Right lung (tissue), 2 donors: ENCODE measurements at regions not wholly inside any gene's neighbourhood (a gene's known extent, or its start where the extent isn't known, plus 50 kb on each side); places are given as distances from the start of the nearest gene placed in this dataset.
"Not testable (repeated sequence)": the region's sequence is repeated elsewhere in the genome, so short reads cannot be mapped to it uniquely, and the experiment has no call there.

Source experiments
- DNase-seq, 2 donors: peaks; one replicate each; pipeline ENCODE4 v3.0.0-alpha.2; 2013

DNA sequence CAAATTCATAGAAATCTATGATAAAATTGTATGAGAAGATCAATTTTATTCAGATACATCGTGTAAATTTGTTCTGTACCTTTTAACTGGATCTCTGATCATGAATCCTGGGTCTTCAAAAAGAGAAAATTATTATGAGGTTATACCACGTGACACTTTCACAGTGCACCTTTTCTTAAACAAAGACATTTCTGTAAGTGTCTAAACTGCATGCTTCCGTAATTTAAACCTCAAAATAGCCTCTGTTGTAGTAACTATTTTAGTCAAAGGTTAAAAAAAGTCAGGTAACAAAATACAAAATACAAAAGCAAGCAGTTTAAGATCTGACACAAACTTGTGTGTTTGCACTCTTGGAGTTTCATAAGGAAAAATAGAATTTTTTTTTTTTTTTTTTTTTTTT is 171.3 kb downstream of the SPIN4 start:
- not testable (repeated sequence) for DNase-seq

DNA sequence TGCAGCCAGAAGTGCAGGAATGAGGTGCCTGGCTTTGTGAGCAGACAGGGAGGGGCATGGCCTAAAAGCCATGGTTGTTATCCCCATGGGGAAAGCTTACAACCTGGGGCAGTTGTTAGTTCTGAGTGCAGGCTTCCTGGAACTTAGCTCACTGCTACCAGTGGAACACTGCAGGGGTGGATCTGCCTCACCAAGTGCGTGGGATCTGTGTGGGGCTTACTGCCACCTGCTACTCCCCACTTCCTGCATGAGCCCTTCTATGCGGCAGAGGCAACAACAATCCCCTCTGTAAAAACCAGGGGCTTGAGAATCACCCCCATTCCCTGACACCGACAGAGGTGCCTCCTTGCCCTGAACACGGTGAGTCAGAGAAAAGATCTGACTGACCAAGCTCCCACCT is 174.6 kb downstream of the SPIN4 start:
- DNase-seq: not testable (repeated sequence)

DNA sequence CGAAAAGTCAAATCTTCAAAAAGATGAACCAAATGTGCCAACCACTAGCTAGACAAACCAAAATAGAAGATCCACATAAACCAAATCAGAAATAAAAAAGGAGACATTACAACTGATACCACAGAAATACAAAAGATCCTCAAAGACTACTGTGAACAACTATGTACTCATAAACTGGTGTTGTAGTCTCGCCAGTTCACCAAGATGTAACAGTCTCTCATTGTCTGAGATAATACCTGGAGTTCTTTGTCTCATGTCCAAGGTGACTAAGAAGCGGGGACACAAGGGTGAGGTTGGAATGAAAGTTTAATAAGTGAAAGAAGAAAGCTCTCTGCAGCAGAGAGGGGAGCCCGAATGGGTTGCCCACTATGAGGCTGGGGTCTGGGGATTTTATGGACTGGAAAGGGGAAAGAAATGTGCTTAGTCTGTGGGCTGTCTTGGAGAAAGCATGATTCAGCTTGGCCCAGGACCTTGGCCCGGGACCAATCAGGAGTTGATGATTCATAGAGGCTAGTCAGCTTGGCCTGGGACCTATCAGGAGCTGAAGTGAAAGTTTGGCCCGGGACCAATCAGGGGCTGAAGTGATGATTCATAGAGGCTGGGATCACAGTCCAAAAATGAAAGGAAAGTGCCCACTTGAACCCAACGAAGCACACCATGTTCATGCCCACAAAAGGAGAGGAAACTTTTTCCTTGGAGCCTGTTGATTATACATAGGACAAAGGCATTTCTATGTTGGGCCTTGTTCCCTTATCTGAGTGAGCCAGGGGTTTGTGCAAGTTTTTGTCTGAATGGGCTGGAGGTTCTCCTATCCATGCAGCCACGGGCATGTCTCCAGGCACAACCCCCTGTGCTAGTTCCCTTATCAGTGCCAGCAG is 177.1 kb downstream of the SPIN4 start:
- not testable (repeated sequence) for DNase-seq

DNA sequence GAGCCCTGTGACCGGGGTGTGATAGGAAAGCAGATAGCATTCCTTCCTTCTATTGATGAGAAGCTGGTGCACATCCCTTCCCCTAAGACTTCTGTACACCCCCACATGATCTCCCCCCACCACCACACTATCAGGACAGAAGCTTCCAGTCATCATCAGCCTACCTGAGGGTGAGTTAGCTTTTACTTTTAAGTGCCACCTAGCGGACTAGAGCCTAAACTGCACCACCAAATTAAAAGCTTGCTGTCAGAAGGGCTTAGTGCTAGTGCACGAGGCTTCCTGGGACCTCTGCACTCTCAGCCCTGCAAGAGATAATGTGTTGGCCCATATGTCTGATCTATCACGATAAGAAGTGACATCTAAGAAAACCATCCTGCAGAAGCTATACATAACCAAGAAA is 181.7 kb downstream of the SPIN4 start:
- DNase-seq: not testable (repeated sequence)

DNA sequence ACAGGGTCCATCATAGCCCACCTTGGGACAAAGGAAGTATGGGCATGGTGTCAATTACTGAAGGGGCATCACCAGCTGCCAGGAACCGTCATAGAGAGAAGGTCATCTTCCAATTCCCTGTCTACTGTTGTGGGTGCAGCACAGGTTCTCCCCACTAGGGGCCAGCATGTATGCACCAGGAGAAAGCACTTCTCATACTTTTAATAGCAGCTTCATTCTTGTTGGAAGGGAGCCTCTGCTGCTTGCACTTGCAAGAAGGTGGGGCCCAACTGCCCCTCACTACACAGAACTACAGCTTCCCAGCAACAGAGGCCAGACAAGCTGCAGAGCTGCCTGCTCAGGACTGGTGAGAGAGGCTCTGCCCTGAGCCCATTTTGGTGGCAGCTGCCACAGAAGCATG is 182.2 kb downstream of the SPIN4 start:
- not testable (repeated sequence) for DNase-seq

DNA sequence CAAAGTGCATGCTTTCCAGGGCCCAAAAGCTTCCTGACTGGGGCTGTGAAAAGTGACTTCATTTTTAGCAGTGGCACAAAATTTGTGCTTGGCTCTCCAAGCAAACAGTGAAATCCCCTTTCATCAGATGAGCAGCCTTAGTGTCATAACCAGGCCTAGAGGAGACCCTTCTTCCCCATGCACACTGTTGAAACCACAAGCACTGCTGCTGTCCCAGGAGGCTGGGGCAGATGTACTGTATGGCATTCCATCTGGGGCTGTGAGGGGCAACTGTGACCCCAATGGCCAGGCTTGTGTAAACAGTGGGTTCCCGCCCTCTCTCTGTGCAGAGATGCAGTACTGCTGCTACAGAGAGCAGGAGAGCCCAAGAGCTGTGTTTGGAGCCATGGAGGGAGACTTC is 184.1 kb downstream of the SPIN4 start:
- not testable (repeated sequence) for DNase-seq

DNA sequence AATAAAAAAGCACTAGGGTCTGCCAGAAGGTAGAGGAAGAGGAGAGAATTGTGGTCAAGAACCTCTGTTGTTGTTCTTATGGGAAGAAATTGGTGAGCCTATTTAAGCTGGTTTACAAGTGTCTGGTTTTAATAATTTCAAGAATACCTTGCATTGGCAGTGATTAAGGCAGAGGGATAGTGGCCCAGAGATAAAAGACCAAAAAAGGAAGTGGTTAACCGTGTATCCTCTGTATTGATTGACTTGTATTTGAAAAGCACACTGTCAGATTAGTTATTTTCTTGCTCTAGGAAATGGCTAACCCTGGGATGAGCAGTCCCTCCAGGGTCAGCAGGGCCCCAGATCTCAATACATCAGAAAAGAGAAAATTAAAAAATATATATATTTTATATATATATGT is 190.1 kb downstream of the SPIN4 start:
- DNase-seq: not testable (repeated sequence)

DNA sequence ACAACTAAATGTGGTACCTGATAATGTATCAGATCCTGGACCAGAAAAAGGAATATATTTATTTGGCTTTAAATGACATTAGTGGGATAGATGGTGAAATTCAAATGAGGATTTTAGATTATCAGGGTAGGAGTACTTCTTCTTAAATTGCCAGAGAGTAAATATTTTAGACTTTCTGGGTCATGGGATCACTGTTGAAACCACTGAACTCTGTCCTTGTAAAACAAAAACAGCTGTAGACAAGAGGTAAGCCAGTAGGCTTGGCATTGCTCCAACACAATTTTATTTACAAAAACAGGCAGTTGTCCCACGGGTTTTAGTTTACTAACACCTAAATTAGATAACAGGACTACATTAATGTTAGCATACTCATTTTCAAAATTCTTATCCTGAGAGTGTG is 190.8 kb downstream of the SPIN4 start:
- DNase-seq: not testable (repeated sequence)

DNA sequence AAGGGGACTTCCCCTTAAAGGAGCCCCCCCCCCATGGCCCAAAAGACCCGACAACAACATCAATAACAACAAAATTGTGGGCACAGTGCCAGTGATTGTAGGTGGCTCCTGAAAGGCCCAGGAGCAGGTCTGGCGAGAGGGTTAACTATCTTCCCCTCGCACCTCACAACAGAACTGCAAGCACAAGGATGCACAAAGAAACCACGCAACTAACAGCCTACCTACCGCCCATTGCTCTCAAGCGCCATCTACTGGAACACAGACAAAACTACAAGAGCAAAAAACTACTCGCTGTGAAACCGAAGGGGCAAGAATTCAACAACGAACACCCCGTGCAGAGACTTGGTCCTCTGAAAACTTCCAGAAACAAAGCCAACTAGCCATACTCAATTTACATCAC is 205.6 kb downstream of the SPIN4 start:
- not testable (repeated sequence) for DNase-seq

DNA sequence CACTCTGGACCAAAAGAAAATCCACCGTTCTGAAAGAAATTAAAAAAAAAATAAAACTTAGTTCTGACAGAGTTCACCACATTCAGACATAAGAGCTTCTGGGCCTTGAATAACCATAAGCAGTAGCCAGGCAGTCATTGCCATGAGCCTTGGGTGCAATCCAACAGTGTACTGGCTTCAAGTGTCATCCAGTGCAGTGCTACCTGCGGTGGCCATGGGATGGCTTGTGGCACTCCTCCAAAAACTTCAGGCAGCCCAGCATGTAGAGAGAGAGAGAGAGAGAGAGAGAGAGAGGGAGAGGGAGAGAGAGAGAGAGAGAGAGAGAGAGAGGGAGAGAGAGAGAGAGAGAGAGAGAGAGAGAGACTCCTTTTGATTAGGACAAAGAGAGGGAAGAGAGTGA is 208.5 kb downstream of the SPIN4 start:
- DNase-seq: not testable (repeated sequence)

DNA sequence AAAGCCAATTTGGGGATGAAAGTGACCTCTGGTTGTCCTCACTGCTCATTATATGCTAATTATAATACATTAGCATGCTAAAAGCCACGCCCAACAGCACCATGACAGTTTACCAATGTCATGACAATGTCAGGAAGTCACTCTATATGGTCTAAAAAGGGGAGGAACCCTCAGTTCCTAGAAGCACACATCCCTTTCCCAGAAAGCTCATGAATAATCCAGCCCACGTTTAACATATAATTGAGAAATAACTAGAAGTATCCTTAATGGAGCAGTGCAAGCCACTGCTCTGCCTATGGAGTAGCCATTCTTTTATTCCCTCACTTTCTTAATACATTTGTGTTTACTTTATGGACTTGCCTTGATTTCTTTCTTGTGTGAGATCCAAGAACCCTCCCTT is 215.3 kb downstream of the SPIN4 start:
- DNase-seq: not testable (repeated sequence)

DNA sequence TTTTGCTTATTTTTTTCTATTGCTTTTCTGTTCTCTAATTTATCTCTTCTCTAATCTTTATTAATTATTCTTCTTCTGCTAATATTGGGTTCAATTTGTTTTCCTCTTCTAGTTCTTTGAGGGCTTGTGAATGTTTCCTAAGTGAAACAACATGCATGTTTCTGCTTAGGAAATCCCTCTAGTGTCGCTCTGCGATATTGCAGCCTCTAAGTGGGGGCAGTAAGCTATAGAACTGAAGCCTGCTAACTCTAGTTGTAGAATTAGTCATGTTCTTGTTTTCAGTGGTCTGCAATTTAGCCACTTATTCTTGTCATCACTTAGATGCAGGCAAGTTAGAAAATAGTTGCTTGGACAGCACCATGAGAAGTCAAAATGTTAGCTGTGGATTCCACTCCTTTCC is 222.6 kb downstream of the SPIN4 start:
- DNase-seq: no peak

DNA sequence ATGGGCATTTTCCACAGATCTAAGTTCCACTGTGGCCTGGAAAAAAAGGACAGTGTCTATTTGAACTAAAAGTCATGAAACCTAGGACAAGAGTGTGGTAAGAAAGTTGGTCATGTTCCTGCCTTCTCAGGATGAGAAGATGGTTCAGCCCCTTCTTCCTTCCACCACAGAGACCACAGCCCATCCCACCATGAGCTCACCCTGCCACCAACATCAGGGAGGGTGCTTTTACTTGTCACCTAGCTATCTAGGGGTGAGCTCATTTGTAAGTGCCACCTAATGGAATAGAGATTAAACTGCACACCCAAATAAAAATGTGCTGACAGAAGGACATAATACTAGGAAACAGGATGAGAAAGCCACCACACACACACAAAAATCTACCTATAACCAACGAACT is 235.9 kb downstream of the SPIN4 start:
- DNase-seq: no peak

DNA sequence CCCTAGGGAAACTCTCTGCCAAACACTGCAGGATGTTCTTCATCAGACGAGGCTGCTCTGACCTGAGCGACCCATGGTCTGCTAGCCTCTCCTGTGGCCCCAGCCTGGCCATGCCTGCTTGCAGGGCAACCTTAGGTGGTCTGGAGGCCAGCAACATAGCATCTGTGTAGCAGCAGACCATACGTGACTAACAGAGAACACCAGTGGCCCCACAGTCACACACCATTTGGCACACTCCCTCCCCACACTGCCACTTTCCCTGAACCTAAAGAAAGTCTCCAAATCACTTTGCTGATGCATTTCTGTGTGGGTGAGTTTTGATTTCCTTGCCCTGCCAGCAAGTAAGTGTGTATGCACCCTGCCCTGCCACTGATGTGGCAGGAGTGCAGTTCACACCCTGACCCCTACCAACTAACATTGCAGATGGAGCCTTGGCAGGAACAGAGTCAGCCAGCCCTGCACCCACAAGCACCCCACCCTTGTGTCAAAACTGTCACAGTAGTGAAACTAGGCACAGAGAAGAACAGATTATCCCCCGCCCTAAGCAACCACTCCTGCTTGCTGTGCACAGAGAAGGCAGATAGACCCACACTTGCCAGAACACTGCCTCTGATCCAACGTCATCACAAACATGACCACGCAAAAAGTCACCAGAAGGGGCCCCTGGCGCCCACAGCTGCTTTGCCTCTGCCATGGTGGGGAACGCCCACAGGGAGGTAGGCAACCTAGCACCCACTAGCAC is 249.1 kb downstream of the SPIN4 start:
- no peak for DNase-seq

DNA sequence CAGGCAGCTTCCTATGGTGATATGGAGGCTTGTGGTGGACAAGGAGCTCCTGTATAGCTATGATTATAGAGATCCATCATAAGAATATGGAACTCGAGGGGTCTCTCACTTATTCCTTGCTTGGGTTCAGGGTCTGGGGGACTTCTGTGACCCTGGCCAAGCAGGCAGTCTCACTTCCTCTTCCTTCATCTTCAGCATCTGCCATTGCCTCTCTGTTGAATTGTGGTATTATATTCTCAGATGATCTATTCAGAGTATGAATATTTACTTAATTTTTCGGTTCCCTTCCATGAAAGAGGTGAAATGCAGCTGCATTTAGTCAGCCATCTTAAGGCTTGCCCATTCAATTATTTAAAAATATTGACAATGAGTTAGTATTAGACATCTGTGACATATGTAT is 292.9 kb downstream of the SPIN4 start:
- DNase-seq: no peak

DNA sequence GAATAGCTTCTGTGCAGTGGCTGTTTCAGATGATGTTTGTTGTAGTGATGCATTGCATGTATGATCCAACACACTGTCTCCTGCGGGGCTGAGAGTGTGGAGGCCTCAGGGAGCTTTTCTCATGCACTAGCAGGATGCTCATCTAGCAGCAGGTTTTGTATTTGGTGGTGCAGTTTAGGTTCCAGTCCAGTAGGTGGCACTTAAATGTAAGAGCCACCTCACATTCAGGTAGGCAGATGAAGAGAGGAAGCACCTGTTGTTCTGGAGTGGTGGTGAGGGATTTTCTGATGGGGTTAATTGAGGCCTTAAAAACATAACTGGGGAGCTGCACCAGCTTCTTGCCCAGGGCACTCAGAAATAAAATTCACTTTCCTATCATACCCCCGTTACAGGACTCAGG is 300.9 kb downstream of the SPIN4 start:
- no peak for DNase-seq

DNA sequence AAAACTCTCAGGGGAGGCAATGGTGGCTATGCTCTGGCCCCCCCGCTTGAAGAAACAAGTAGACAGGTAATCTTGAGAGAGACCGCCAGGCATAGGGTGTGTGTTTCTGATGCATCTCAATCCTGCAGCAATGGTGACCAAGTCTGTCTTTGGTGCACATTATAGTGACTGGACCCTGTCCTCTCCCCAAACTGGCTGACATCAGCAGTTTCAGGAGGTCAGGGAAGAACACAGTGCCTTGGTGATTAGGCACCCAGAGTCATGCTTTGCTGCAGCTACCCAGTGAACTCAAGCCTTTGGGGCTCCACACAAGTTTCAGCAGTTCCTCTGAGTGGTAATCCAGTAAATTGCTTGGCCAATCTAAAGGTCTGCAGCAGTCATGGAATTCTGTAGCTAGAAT is 318.3 kb downstream of the SPIN4 start:
- DNase-seq: no peak

DNA sequence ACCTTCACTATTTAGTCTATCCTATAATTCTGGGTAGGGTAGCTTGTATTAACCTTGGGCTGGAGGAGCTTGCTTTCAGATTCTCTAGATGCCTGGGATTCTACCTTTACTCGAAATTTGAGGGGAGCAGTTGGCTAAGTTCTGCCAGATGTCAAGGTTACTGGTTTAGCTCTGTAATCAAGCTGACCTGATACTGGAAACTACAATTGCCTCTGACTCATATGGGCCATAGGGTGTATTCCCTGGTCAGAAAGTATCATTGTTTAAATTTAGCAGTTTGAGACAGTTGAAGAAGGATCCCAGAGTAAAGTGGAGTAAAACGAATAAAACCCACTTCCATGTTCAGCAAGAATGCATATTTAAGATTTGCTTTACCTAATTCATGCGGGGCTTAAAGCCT is 337.6 kb downstream of the SPIN4 start:
- DNase-seq: no peak

DNA sequence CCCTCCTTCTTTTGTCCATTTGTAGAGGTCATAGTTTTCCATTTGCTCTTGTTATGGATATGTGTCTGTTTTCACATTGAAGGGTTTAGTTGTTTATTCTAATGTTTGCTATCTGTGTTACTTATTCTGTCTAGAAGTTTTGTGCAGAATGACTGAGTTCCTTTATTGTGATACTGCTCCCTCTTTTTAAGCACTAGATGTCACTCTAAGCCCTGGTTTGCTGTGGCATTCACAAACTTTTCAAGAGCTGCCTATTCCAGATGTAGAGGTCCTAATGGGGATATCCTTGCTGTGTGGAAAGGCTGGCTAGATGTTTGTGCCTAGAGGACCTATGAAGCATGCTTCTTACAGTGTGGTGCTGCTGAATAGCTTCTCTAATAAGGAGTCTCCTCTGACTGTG is 338.6 kb downstream of the SPIN4 start:
- DNase-seq: no peak

DNA sequence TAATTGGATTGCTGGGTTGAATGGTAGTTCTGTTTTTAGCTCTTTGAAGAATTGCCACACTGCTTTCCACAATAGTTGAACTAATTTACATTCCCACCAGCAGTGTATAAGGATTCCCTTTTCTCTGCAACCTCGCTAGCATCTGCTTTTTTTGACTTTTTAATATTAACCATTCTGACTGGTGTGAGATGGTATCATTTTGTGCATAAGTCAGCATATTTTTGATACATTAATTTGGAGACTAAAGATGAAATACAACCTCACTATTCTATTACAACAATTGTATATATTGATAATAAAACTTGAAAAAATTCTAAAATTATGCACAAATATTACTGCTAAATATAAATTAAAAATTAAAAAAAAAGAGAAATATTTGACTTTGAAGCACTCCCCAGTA is 350.9 kb downstream of the SPIN4 start:
- DNase-seq: not testable (repeated sequence)
